ENCODE measurements at regions not wholly inside any gene's neighbourhood (a gene's known extent, or its start where the extent isn't known, plus 50 kb on each side); places are given as distances from the start of the nearest gene placed in this dataset.
"Not testable (repeated sequence)": the region's sequence is repeated elsewhere in the genome, so short reads cannot be mapped to it uniquely, and the experiment has no call there.

DNA sequence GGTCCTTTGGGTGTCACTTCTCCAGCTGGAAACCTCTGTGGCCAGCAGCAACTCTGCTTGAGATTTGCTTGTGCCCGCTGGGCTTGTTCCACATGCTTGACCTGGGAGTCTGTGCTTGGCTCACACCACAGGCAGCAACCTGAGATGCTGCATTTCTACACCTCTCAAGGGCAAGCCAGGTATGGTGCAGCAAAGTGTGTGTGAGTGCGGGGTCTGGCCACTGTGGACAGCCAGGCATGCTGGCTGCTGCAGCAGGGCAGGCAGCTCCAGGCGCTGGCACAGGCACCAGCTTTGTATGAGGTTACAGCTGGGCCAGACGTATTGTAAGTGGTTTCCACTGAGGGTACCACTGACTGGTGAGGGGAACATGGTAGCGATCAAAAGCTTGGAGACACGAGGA is 242.0 kb downstream of the PTGER3 start:
- no peak overlapping the region for H3K4me3 ChIP-seq
- in situ Hi-C loops (cut with MboI; ENCODE audit: low sequenced_read_pairs) = no loop called here
- H3K27me3 ChIP-seq (ENCODE audit: low read depth) = no peaks in the 10 kb centered on the region
- peaks cover 3% of the 10 kb centered on the region; the same call in 1 of the 2 replicates for H3K9me3 ChIP-seq
- H3K36me3 ChIP-seq (replicated peaks) = no peaks in the 10 kb centered on the region
- H3K4me1 ChIP-seq = no peaks in the 10 kb centered on the region
- no peak for DNase-seq (ENCODE audit: low spot score in 2 of 2)

DNA sequence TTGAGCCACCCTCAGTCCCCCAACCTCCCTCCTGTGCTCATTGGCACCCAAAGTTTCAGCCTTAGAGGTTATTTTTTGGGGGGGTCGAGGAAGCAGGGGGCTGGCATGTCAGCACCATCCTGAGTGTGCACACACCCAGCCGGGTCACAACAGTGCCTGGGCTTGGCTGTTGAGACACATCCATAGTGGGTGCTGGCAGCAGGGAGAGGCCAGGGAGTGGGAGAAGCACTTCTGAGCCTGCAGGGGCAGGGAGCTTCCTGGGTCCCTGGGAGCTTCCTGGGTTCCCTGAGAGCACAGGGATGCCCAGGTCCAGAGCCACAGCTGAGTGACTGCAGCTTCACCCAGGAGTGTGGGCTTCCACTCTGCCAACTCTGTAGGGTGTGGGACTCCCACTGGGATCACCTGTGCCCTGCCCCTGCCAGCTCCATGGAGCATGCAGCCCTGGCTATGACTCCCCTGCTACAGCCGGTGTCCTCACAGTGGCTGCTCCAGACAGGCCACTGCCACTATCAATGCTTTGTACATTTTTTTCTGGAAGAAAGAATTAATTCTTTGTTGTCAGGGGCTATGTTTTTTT is 240.4 kb downstream of the PTGER3 start:
- no peaks in the 10 kb centered on the region for H3K27me3 ChIP-seq (ENCODE audit: low read depth)
- DNase-seq (ENCODE audit: low spot score in 2 of 2) = no peak
- in situ Hi-C loops (cut with MboI; ENCODE audit: low sequenced_read_pairs) = no loop called here
- H3K4me1 ChIP-seq = no peaks in the 10 kb centered on the region
- H3K36me3 ChIP-seq (replicated peaks) = no peaks in the 10 kb centered on the region
- no peak overlapping the region for H3K4me3 ChIP-seq
- no peaks in the 10 kb centered on the region; the same call in 1 of the 2 replicates for H3K9me3 ChIP-seq

DNA sequence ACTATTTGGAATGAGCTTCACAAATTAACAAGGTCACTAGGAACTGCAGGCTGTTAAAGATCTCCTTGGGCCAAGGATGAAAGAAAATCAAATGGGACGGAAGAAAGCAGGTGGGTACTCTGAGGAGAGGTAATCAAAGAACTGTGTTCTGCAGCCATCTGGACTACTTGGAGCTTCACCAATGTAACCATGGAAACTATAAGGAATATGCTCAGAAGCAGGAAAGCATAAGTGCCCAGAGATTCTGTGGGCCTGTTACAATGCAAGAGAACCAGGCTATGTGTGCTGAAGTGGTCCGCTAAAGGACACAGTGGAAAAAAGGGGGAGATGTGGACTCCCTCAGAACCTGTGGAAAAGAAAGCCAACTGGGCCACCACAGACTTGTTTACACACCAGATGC is 238.5 kb downstream of the PTGER3 start:
- H3K36me3 ChIP-seq (replicated peaks) = no peaks in the 10 kb centered on the region
- H3K4me1 ChIP-seq = no peaks in the 10 kb centered on the region
- no peak overlapping the region for H3K4me3 ChIP-seq
- in situ Hi-C loops (cut with MboI; ENCODE audit: low sequenced_read_pairs) = no loop called here
- no peak for DNase-seq (ENCODE audit: low spot score in 2 of 2)
- peaks cover 2% of the 10 kb centered on the region; the same call in 1 of the 2 replicates for H3K9me3 ChIP-seq
- no peaks in the 10 kb centered on the region; the same call in 1 of the 2 replicates for H3K27me3 ChIP-seq (ENCODE audit: low read depth)

DNA sequence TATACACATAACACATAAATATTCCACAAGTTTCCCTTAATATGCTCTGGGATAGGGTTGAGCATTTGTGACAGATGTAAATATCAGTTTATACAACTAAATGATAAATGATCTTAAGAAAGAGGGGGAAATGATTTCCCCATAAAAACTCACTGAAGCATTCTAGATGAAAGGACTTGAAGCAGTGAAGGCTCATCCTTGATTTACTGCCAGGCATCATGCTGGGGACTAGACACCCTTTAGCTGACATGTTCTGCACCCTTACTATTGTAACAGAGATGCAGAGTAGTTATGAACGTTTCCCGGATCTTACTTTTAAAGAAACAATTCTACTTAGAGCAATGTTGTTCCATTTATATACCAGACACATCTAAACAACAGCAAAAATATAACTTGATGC is 235.8 kb downstream of the PTGER3 start:
- no peaks in the 10 kb centered on the region for H3K36me3 ChIP-seq (replicated peaks)
- peaks cover 2% of the 10 kb centered on the region; the same call in 1 of the 2 replicates for H3K9me3 ChIP-seq
- no peak for DNase-seq (ENCODE audit: low spot score in 2 of 2)
- no peaks in the 10 kb centered on the region; the same call in 1 of the 2 replicates for H3K27me3 ChIP-seq (ENCODE audit: low read depth)
- H3K4me3 ChIP-seq = no peak overlapping the region
- H3K4me1 ChIP-seq = no peaks in the 10 kb centered on the region
- in situ Hi-C loops (cut with MboI; ENCODE audit: low sequenced_read_pairs) = no loop called here

DNA sequence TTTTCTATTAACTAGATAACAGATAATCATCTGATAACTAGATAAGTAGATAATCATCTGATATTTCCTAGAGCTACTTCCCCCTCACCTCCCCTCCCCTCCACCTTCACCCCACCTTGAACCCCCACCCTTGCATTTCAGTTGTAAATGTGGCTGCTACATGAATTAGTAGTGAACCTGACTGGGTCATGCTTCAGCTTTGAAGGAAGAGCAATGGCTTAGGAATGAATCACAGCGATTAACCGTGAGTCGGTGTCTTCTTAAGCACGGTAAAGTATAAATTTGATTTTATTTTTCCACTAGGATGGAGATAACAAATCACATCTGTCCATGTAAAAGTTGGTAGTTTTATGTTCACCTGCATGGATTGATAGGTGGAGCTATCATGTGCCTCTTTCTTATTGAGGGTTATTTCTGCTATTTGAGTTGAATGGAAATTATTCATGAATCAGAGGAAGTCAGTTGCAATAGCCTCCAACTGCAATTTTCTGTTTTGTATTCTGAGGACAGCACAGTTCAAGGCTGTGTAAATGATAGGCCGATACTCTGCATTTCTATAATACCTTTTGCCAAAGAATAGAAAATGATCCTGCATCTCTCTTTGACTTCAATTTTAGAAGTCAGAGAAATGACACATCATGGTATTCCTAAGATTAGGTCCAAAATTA is 235.0 kb downstream of the PTGER3 start:
- H3K9me3 ChIP-seq = peaks cover 2% of the 10 kb centered on the region; the same call in 1 of the 2 replicates
- no peak for DNase-seq (ENCODE audit: low spot score in 2 of 2)
- H3K4me3 ChIP-seq = no peak overlapping the region
- H3K27me3 ChIP-seq (ENCODE audit: low read depth) = no peaks in the 10 kb centered on the region; the same call in 1 of the 2 replicates
- H3K4me1 ChIP-seq = no peaks in the 10 kb centered on the region
- in situ Hi-C loops (cut with MboI; ENCODE audit: low sequenced_read_pairs) = no loop called here
- no peaks in the 10 kb centered on the region for H3K36me3 ChIP-seq (replicated peaks)

DNA sequence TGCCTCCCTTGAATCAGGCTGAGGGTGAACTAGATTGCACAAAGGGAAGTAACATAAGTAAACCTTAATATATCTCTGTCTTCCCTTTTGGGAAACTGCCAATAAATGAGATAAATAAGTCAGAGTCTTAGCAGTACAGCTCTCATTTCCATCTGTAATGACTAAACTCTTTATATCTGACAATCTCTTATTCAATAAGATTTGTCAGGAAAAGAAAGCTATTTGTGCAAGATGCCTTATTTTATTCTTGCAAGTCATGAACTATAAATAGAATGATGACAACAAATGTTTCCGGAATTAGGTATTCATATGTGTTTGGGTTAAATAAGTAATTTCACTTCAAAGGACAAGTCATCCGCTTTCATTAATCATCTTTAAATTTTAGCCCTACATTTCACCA is 229.2 kb downstream of the PTGER3 start:
- H3K9me3 ChIP-seq = peaks cover under 1% of the 10 kb centered on the region; the same call in 1 of the 2 replicates
- H3K27me3 ChIP-seq (ENCODE audit: low read depth) = no peaks in the 10 kb centered on the region
- no peaks in the 10 kb centered on the region for H3K36me3 ChIP-seq (replicated peaks)
- H3K4me3 ChIP-seq = no peak overlapping the region
- in situ Hi-C loops (cut with MboI; ENCODE audit: low sequenced_read_pairs) = no loop called here
- DNase-seq (ENCODE audit: low spot score in 2 of 2) = no peak
- no peaks in the 10 kb centered on the region; the same call in 1 of the 2 replicates for H3K4me1 ChIP-seq

DNA sequence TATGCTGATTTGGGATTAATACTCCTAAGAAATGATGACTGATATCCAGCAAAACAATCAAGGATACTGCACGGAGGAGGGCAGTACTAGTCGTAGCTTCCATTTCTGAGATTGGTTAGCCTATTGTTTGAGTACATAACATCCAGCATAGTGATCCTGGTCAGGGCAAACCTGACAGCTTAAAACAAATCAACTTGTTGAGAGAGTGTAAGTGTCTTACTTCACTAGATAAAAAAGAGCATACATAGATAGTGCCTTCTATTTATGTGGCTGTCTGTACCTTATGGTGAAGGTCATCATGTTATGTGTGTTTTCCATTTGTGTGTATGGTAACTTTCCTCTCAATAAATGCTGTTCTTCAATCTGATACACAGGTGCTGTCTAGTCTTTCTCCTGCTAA is 228.4 kb downstream of the PTGER3 start:
- H3K4me3 ChIP-seq = no peak overlapping the region
- in situ Hi-C loops (cut with MboI; ENCODE audit: low sequenced_read_pairs) = no loop called here
- no peaks in the 10 kb centered on the region for H3K36me3 ChIP-seq (replicated peaks)
- no peaks in the 10 kb centered on the region for H3K9me3 ChIP-seq
- DNase-seq (ENCODE audit: low spot score in 2 of 2) = no peak
- no peaks in the 10 kb centered on the region for H3K27me3 ChIP-seq (ENCODE audit: low read depth)
- no peaks in the 10 kb centered on the region; the same call in 1 of the 2 replicates for H3K4me1 ChIP-seq

DNA sequence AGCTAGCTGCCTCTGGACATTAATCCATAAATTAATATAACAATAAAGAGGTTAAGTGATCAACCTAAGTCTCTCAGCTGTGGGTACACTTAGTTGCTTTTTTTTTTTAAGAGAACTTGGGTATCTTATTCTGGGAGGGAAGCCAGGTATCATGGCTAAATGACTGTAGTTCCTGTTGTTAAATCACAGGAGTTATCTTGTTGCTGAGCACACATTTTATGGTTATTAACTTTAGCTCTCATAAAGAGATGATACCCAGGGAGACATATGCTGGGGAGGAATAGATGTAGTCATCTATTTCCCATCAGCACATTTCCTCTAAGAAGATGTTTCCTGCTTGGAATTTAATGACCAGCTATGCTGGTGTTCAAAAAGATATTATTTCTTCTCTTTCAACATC is 227.8 kb downstream of the PTGER3 start:
- no peaks in the 10 kb centered on the region for H3K36me3 ChIP-seq (replicated peaks)
- DNase-seq (ENCODE audit: low spot score in 2 of 2) = no peak
- H3K4me1 ChIP-seq = no peaks in the 10 kb centered on the region; the same call in 1 of the 2 replicates
- no peaks in the 10 kb centered on the region for H3K9me3 ChIP-seq
- in situ Hi-C loops (cut with MboI; ENCODE audit: low sequenced_read_pairs) = no loop called here
- no peaks in the 10 kb centered on the region for H3K27me3 ChIP-seq (ENCODE audit: low read depth)
- no peak overlapping the region for H3K4me3 ChIP-seq

DNA sequence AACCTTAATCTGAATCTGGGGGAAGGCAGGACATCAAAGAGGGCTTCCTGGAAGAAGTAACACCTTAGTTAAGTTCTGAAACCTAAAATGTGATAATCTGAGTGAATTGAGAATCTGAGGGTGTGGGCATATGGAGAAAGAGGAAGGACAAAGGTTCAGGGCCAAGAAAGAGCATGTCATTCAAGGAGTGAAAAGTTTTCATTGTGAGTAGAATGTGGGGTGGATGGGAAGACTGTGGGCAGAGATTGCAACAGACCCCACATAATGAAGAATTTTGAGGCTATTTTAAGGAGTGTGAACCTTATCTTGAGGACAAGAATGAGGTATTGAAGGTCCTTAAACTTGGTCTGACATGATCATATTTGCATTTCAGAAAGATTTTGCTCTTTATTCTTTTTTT is 227.2 kb downstream of the PTGER3 start:
- in situ Hi-C loops (cut with MboI; ENCODE audit: low sequenced_read_pairs) = no loop called here
- H3K4me1 ChIP-seq = no peaks in the 10 kb centered on the region; the same call in 1 of the 2 replicates
- no peak overlapping the region for H3K4me3 ChIP-seq
- DNase-seq (ENCODE audit: low spot score in 2 of 2) = no peak
- no peaks in the 10 kb centered on the region for H3K9me3 ChIP-seq
- no peaks in the 10 kb centered on the region for H3K27me3 ChIP-seq (ENCODE audit: low read depth)
- no peaks in the 10 kb centered on the region for H3K36me3 ChIP-seq (replicated peaks)

DNA sequence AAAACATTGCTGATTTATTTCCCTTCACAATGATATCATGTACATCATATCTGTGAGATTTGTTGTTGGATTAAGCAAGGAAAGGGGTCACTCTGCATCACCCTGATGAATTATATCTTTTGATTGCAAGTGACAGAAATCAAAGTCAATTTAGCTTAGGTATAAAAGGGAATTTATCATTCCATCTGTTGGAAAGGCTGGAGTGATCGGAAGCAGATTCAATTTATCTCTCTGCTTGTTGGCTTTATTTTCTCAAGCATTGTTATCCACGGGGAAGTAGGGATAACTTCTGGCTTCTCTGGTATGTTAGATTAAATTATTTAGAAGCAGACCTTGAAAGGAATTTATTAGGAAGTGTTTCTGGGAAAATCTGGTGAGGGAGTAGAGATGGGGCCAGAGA is 226.6 kb downstream of the PTGER3 start:
- Histone ChIP-seq H3K4me3 (no peak overlapping the region), H3K9me3 (no peaks in the 10 kb centered on the region), H3K4me1 (no peaks in the 10 kb centered on the region; the same call in 1 of the 2 replicates), H3K27me3 (ENCODE audit: low read depth) (no peaks in the 10 kb centered on the region), H3K36me3 (replicated peaks) (no peaks in the 10 kb centered on the region)
- DNase-seq (ENCODE audit: low spot score in 2 of 2) = no peak
- in situ Hi-C loops (cut with MboI; ENCODE audit: low sequenced_read_pairs) = no loop called here

DNA sequence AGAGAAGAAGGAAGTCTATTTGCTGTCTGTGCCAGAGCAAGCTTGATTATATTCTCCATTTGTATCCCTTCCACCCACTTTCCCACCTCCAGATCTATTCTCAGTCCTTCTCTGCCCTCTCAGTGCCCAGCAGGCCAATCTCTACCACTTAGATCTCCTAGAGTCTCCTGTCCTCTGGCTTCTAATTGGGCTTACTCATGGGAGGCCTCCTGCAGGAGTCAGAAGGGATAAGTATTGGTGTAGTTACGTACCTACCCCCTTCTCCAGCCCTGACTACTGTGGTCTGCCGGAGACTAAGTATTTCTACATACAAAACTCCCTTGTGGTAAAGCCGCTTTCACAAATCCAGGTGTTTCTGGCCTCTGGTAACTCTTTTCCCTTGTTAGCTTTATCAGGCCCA is 221.2 kb downstream of the PTGER3 start:
- in situ Hi-C loops (cut with MboI; ENCODE audit: low sequenced_read_pairs) = no loop called here
- Histone ChIP-seq H3K4me3 (no peak overlapping the region), H3K9me3 (no peaks in the 10 kb centered on the region), H3K27me3 (ENCODE audit: low read depth) (no peaks in the 10 kb centered on the region), H3K36me3 (replicated peaks) (no peaks in the 10 kb centered on the region), H3K4me1 (no peaks in the 10 kb centered on the region)
- DNase-seq (ENCODE audit: low spot score in 2 of 2) = no peak

DNA sequence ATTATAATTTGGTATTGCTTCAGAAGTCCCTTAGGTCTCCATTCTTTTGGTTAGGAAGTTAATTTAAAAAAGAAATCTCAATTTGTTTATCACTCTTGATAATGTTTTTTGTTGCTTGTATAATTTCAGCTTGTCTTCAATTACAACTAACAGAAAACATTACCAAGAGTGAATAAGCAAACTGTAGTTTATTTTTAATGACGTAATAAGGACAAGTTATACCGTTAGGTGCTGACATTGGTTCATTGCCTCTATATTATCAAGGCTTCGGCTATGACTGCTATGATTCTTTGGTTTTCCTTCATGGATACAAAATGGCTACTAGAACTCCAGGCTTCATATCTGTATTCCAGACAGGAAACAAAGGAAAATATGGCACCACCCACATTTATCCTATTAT is 220.6 kb downstream of the PTGER3 start:
- in situ Hi-C loops (cut with MboI; ENCODE audit: low sequenced_read_pairs) = no loop called here

DNA sequence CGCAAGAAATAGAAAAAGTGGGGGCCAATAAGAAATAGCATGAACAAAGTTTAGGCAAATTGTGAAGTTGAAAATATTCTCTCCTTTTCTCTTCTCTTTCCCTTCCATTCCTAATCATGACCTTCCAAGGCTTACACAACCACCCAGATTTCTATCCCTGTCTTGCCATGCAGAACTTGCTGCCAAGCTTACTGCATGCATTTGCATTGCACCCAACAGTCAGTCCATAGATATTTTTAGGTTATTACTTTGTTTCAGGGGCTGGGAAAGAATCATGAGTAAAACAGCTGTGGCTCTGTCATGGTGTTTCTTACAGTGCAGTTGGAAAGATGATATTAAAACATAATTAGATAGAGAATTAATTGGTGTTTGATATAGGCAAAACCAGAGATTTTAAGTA is 219.4 kb downstream of the PTGER3 start:
- peaks cover 7% of the 10 kb centered on the region for H3K4me1 ChIP-seq
- H3K36me3 ChIP-seq (replicated peaks) = no peaks in the 10 kb centered on the region
- in situ Hi-C loops (cut with MboI; ENCODE audit: low sequenced_read_pairs) = no loop called here
- no peak overlapping the region for H3K4me3 ChIP-seq
- no peaks in the 10 kb centered on the region for H3K27me3 ChIP-seq (ENCODE audit: low read depth)
- no peaks in the 10 kb centered on the region for H3K9me3 ChIP-seq
- no peak for DNase-seq (ENCODE audit: low spot score in 2 of 2)

More for the DNA sequence above, 220.6 kb downstream of the PTGER3 start:
- DNase-seq (ENCODE audit: low spot score in 2 of 2) = no peak
- Histone ChIP-seq H3K27me3 (ENCODE audit: low read depth) (no peaks in the 10 kb centered on the region), H3K4me3 (no peak overlapping the region), H3K36me3 (replicated peaks) (no peaks in the 10 kb centered on the region), H3K4me1 (no peaks in the 10 kb centered on the region), H3K9me3 (no peaks in the 10 kb centered on the region)

DNA sequence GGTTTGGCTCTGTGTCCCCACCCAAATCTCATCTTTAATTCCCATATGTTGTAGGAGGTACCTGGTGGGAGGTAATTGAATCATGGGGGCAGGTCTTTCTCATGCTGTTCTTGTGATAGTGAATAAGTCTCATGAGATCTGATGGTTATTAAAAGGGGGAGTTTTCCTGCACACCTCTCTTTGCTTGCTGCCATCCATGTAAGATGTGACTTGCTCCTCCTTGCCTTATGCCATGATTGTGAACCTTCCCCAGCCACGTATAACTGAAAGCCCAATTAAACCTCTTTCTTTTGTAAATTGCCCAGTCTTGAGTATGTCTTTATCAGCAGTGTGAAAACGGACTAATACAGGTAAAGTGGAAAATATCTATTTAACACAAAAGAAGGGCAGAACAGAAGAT is 213.3 kb downstream of the PTGER3 start:
- DNase-seq (ENCODE audit: low spot score in 2 of 2); in situ Hi-C loops (cut with MboI; ENCODE audit: low sequenced_read_pairs); H3K36me3 ChIP-seq (replicated peaks); H3K4me3 ChIP-seq; H3K4me1 ChIP-seq; H3K27me3 ChIP-seq (ENCODE audit: low read depth); H3K9me3 ChIP-seq: not testable (repeated sequence)

Measured in HAP-1 (cell line).